ENCODE measurements at regions not wholly inside any gene's neighbourhood (a gene's known extent, or its start where the extent isn't known, plus 50 kb on each side); places are given as distances from the start of the nearest gene placed in this dataset.

- TF ChIP-seq, protein P1, sequence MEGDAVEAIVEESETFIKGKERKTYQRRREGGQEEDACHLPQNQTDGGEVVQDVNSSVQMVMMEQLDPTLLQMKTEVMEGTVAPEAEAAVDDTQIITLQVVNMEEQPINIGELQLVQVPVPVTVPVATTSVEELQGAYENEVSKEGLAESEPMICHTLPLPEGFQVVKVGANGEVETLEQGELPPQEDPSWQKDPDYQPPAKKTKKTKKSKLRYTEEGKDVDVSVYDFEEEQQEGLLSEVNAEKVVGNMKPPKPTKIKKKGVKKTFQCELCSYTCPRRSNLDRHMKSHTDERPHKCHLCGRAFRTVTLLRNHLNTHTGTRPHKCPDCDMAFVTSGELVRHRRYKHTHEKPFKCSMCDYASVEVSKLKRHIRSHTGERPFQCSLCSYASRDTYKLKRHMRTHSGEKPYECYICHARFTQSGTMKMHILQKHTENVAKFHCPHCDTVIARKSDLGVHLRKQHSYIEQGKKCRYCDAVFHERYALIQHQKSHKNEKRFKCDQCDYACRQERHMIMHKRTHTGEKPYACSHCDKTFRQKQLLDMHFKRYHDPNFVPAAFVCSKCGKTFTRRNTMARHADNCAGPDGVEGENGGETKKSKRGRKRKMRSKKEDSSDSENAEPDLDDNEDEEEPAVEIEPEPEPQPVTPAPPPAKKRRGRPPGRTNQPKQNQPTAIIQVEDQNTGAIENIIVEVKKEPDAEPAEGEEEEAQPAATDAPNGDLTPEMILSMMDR (IDR thresholded peaks at IDR 0.05), result no peak
- TF ChIP-seq POLR2A (IDR thresholded peaks at IDR 0.05) (no peak), EP300 (IDR thresholded peaks at IDR 0.05) (no peak)
Measured at GRCh38 chr16:76654088-76654820, 377.1 kb downstream of the CNTNAP4 start.
